K562 (cell line): ENCODE measurements at regions not wholly inside any gene's neighbourhood (a gene's known extent, or its start where the extent isn't known, plus 50 kb on each side); places are given as distances from the start of the nearest gene placed in this dataset.

Experiments
- ATAC-seq: fragments of 200-7000 bp; cut with Tn5 transposase; 3 replicates; pipeline ENCODE4 v1.9.1; 2020; ENCODE audit warnings: moderate library complexity
- BruUV-seq: library from RNA; stranded (reverse); fragments of 400-500 nt; replicated peaks from 2 replicates; lab custom pipeline; 2021; lab: Mats Ljungman, UMichigan
- CTCF ChIA-PET: fragments of 300-600 bp; formaldehyde crosslinking; extraction: SDS; loops from one replicate; lab custom pipeline; 2021; ENCODE audit warnings: low intra/inter-chr PET ratio; lab: Yijun Ruan, JAX
- POLR2A ChIA-PET: fragments of 300-600, 350-650 bp; sonication (Branson Sonifier 250); formaldehyde crosslinking; extraction: SDS; loops from one replicate; lab custom pipeline; 2021; ENCODE audit warnings: antibody characterized with exemption, inconsistent platforms; lab: Yijun Ruan, JAX
- DNase-seq, 4 experiments: peaks; one replicate each; pipeline versions ENCODE4 v3.0.0 to v3.0.0-alpha.2; 2011 to 2018; ENCODE audit warnings: low spot score in 3 of 4, mixed read lengths in 3 of 4; ENCODE audit errors: extremely low read depth in 1 of 4
- FAIRE-seq: peaks from 2 replicates; lab custom pipeline; 2011; peaks lifted over from hg19 to GRCh38; lab: Jason Lieb, UNC
- H2AFZ ChIP-seq: 2 replicates; pipeline ENCODE4 v1.6.0; 2011; ENCODE audit warnings: low read depth, low read length, control low read depth, inconsistent platforms
- H3K27ac ChIP-seq: fragments of 200-600 bp; 3 replicates; pipeline ENCODE4 v1.8.0; 2011; ENCODE audit warnings: low read depth, mild to moderate bottlenecking, control low read depth, inconsistent platforms, low read length, moderate library complexity, mixed read lengths; ENCODE audit errors: extremely low read depth
- H3K27me3 ChIP-seq, 2 experiments: fragments of 300-600 bp in 1 of 2; 2 replicates in 1 of 2; 3 replicates in 1 of 2; pipeline versions ENCODE4 v1.6.0 to v1.8.0; 2011; ENCODE audit warnings: inconsistent platforms in 2 of 2, low read length in 2 of 2, mild to moderate bottlenecking in 1 of 2, mixed read lengths in 1 of 2, moderate library complexity in 1 of 2; ENCODE audit not compliant: control insufficient read depth in 2 of 2, insufficient read depth in 2 of 2
- H3K36me3 ChIP-seq: fragments of 300-600 bp; 3 replicates; pipeline ENCODE4 v1.8.0; 2011; ENCODE audit warnings: mild to moderate bottlenecking, low read length, inconsistent platforms; ENCODE audit not compliant: control insufficient read depth, insufficient read depth
- H3K4me1 ChIP-seq, 2 experiments: fragments of 200-600 bp in 1 of 2; replicated peaks in 1 of 2; 2 replicates in 1 of 2; 3 replicates in 1 of 2; pipeline versions ENCODE4 v1.5.1 to v1.8.0; 2011; ENCODE audit warnings: inconsistent platforms in 2 of 2, low read length in 2 of 2, mild to moderate bottlenecking in 1 of 2, mixed read lengths in 1 of 2, moderate library complexity in 1 of 2; ENCODE audit not compliant: control insufficient read depth in 2 of 2, insufficient read depth in 2 of 2
- H3K4me2 ChIP-seq: 2 replicates; pipeline ENCODE4 v1.6.1; 2011; ENCODE audit warnings: low read length, control low read depth, inconsistent platforms, mixed read lengths; ENCODE audit not compliant: insufficient read depth
- H3K4me3 ChIP-seq: fragments of 200-600 bp; sonication (generic), shearing (Covaris generic); 2 replicates; pipeline ENCODE4 v1.5.1; 2016; ENCODE audit warnings: control low read depth, inconsistent platforms
- H3K79me2 ChIP-seq: fragments of 200-600 bp; 3 replicates; pipeline ENCODE4 v1.8.0; 2011; ENCODE audit warnings: low read length, inconsistent platforms; ENCODE audit not compliant: control insufficient read depth, insufficient read depth
- H3K9ac ChIP-seq, 2 experiments: 2 replicates each; pipeline versions ENCODE4 v1.6.0 to v1.6.1; 2011; ENCODE audit warnings: low read depth in 2 of 2, low read length in 2 of 2, control low read depth in 1 of 2, inconsistent platforms in 1 of 2, mild to moderate bottlenecking in 1 of 2, mixed read lengths in 1 of 2; ENCODE audit not compliant: insufficient read depth in 1 of 2
- H3K9me1 ChIP-seq: one replicate; pipeline ENCODE4 v1.6.0; 2011; ENCODE audit warnings: inconsistent platforms, mild to moderate bottlenecking, low read length, moderate library complexity; ENCODE audit not compliant: control insufficient read depth, insufficient read depth
- H3K9me3 ChIP-seq: replicated peaks from 2 replicates; pipeline ENCODE4 v1.5.1; 2011; ENCODE audit warnings: low read depth, low read length, inconsistent platforms; ENCODE audit not compliant: control insufficient read depth, insufficient read depth
- H4K20me1 ChIP-seq: replicated peaks from 2 replicates; pipeline ENCODE4 v1.6.1; 2011; ENCODE audit warnings: low read length, inconsistent platforms, mixed read lengths; ENCODE audit not compliant: control insufficient read depth, insufficient read depth
- CHAMP1 ChIP-seq: fragments of 450-650 bp; IDR thresholded peaks from 2 replicates; pipeline ENCODE4 v1.6.1; 2016; ENCODE audit warnings: mild to moderate bottlenecking
- HNRNPLL ChIP-seq: fragments of 200-400 bp; formaldehyde crosslinking; IDR thresholded peaks from 2 replicates; pipeline ENCODE4 v1.6.1; 2017; ENCODE audit warnings: low read length, low read depth, mild to moderate bottlenecking; ENCODE audit not compliant: poor library complexity, severe bottlenecking
- KLF10 ChIP-seq: fragments of 250-450 bp; sonication (Bioruptor Pico); IDR thresholded peaks from 2 replicates; pipeline ENCODE4 v1.6.1; 2021; ENCODE audit warnings: matching md5 sums
- MCM3 ChIP-seq: fragments of 450-650 bp; IDR thresholded peaks from 2 replicates; pipeline ENCODE4 v1.6.1; 2016
- PRMT5 ChIP-seq: sonication (generic); formaldehyde crosslinking; IDR thresholded peaks from 2 replicates; pipeline ENCODE4 v1.5.0; 2020; ENCODE audit warnings: missing genetic modification reagents
- RAD21 ChIP-seq, 2 experiments: fragments of 250-450 bp in 1 of 2; fragments of 450-650 bp in 1 of 2; sonication (Bioruptor Pico) in 1 of 2; formaldehyde crosslinking in 1 of 2; IDR thresholded peaks in 1 of 2; conservative IDR thresholded peaks in 1 of 2; 2 replicates each; pipeline versions ENCODE4 v1.4.0 to v1.8.0; 2020 to 2022; ENCODE audit warnings: mild to moderate bottlenecking in 2 of 2, moderate library complexity in 1 of 2
- SMARCC2 ChIP-seq: fragments of 450-650 bp; IDR thresholded peaks from 2 replicates; pipeline ENCODE4 v1.6.1; 2017; ENCODE audit warnings: antibody characterized with exemption, moderate library complexity, mild to moderate bottlenecking, low read depth
- STAG1 ChIP-seq: sonication (generic); formaldehyde crosslinking; IDR thresholded peaks from 2 replicates; pipeline ENCODE4 v1.5.0; 2020; ENCODE audit warnings: missing genetic modification reagents, borderline replicate concordance
- TAF7 ChIP-seq: fragments of 450-650 bp; IDR thresholded peaks from 2 replicates; pipeline ENCODE4 v1.6.1; 2016; ENCODE audit warnings: missing genetic modification characterization, missing compliant biosample characterization
- ZBTB12 ChIP-seq: fragments of 250-450 bp; sonication (Bioruptor Pico); IDR thresholded peaks from 2 replicates; pipeline ENCODE4 v1.4.0; 2020
- ZKSCAN8 ChIP-seq: fragments of 200-800 bp; sonication (Bioruptor generic); IDR thresholded peaks from 2 replicates; pipeline ENCODE4 v1.6.1; 2016; ENCODE audit warnings: missing genetic modification characterization, missing compliant biosample characterization
- ZNF134 ChIP-seq: fragments of 250-450 bp; sonication (Bioruptor Pico); conservative IDR thresholded peaks from 2 replicates; pipeline ENCODE4 v1.4.0; 2020
- ZNF384 ChIP-seq: IDR thresholded peaks from 2 replicates; pipeline ENCODE4 v1.6.1; 2012; ENCODE audit warnings: low read depth, low read length, improper control_type of control experiment
- WGBS: fragments of 100-300 bp; shearing (Covaris generic); methylation state at CpG from one replicate; pipeline ENCODE4 v1.1.6; 2016; ENCODE audit warnings: low coverage, mixed read lengths; ENCODE audit not compliant: insufficient coverage; ENCODE audit errors: missing lambda C conversion rate; 5-methylcytosine and 5-hydroxymethylcytosine counted together
- in situ Hi-C: fragments of 300-500 bp; cut with MboI; formaldehyde crosslinking; loops from 4 replicates; pipeline ENCODE4 v1.15.0; 2018; ENCODE audit warnings: inconsistent platforms, mixed read lengths
- intact Hi-C: fragments of 100-400 bp; cut with micrococcal nuclease; formaldehyde crosslinking; loops from 2 replicates; pipeline ENCODE4 v1.14.2; 2022
- TF ChIP-seq, protein P1 (sequence below): fragments of 450-650 bp; formaldehyde crosslinking; IDR thresholded peaks from 2 replicates; pipeline ENCODE4 v1.4.0; 2020; ENCODE audit warnings: mild to moderate bottlenecking, moderate library complexity
- TF ChIP-seq, protein P2 (sequence below), 3 experiments: IDR thresholded peaks in 2 of 3; conservative IDR thresholded peaks in 1 of 3; 2 replicates each; pipeline ENCODE4 v1.5.1; 2011 to 2012; ENCODE audit warnings: low read length in 3 of 3, mild to moderate bottlenecking in 3 of 3, control low read depth in 2 of 3, improper control_type of control experiment in 1 of 3, inconsistent platforms in 1 of 3, low read depth in 1 of 3, mixed read lengths in 1 of 3, moderate library complexity in 1 of 3; ENCODE audit not compliant: insufficient read depth in 2 of 3

DNA sequence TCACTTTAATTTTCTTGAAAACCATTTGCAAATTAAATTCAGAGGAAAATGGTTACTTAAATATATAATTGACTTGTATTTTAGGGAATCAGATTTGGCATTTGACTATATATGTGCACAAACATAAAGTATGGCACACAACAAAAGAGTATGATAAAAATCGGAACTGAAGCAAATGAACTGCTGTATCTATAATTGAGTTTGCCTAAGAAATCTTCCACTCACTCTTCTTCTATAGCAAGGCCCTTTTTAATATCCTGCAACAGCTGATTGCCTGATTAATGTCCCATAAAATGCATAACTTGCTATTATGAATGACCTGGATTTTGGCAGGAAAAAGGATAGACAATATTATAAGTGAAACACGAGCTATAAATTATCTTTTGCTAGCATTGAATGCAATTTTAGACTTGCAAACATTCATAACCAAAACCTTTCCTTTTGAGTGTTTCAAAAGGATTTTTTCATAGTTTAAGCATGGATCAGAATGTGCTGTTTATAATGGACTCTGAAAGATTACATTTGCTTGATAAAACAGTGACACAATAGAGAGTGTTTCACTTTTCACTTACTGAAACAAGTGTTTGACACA lies 2204.3 kb downstream of the MRPL39 start (continued):
- TF ChIP-seq CHAMP1 (no peak), SMARCC2 (no peak), STAG1 (CRISPR knock-in tag) (no peak)
- TF ChIP-seq, protein P1, sequence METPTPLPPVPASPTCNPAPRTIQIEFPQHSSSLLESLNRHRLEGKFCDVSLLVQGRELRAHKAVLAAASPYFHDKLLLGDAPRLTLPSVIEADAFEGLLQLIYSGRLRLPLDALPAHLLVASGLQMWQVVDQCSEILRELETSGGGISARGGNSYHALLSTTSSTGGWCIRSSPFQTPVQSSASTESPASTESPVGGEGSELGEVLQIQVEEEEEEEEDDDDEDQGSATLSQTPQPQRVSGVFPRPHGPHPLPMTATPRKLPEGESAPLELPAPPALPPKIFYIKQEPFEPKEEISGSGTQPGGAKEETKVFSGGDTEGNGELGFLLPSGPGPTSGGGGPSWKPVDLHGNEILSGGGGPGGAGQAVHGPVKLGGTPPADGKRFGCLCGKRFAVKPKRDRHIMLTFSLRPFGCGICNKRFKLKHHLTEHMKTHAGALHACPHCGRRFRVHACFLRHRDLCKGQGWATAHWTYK = no peak
- TF ChIP-seq, all 486 proteins: peak for 0

- FAIRE-seq (no peak), DNase-seq (peak in 1 of 4 experiments; percentile 3), ATAC-seq (no peak)
- POLR2A ChIA-PET = no interaction called here
- Histone ChIP-seq H2AFZ (no peak overlapping the region), H4K20me1 (no peaks in the 10 kb centered on the region), H3K4me3 (no peak overlapping the region), H3K4me1 (no peaks in the 10 kb centered on the region), H3K27me3 (no peaks in the 10 kb centered on the region), H3K4me2 (no peak overlapping the region), H3K9me1 (no peaks in the 10 kb centered on the region), H3K79me2 (no peaks in the 10 kb centered on the region), H3K9ac (no peak overlapping the region), H3K27ac (no peak overlapping the region), H3K36me3 (no peaks in the 10 kb centered on the region), H3K9me3 (no peaks in the 10 kb centered on the region)
- intact Hi-C loops (no loop called here), in situ Hi-C loops (no loop called here)
- BruUV-seq = no TSS peak
- 14% methylated on average over 2 of the region's 2 CpGs for WGBS
- no peak for TF ChIP-seq ZKSCAN8 (CRISPR knock-in tag)
- no peak for TF ChIP-seq PRMT5 (CRISPR knock-in tag)
- TF ChIP-seq ZNF134 = no peak
- no peak for TF ChIP-seq ZBTB12 (CRISPR knock-in tag)
- no peak for TF ChIP-seq KLF10
- TF ChIP-seq, protein P2, sequence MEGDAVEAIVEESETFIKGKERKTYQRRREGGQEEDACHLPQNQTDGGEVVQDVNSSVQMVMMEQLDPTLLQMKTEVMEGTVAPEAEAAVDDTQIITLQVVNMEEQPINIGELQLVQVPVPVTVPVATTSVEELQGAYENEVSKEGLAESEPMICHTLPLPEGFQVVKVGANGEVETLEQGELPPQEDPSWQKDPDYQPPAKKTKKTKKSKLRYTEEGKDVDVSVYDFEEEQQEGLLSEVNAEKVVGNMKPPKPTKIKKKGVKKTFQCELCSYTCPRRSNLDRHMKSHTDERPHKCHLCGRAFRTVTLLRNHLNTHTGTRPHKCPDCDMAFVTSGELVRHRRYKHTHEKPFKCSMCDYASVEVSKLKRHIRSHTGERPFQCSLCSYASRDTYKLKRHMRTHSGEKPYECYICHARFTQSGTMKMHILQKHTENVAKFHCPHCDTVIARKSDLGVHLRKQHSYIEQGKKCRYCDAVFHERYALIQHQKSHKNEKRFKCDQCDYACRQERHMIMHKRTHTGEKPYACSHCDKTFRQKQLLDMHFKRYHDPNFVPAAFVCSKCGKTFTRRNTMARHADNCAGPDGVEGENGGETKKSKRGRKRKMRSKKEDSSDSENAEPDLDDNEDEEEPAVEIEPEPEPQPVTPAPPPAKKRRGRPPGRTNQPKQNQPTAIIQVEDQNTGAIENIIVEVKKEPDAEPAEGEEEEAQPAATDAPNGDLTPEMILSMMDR (IDR thresholded peaks at IDR 0.05 in 2 of 3, conservative IDR thresholded peaks at IDR 0.05 in 1 of 3; ENCODE audit: insufficient read depth in 2 of 3, low read depth in 1 of 3, low read length in 3 of 3) = peak in 1 of 3 experiments; percentile 14; a peak in 1 of 6 replicates
- TF ChIP-seq RAD21 (CRISPR knock-in tag; conservative IDR thresholded peaks at IDR 0.05 in 1 of 2, IDR thresholded peaks at IDR 0.05 in 1 of 2) = 0 out of 4 replicates have a peak, but pooled peaks of 1 of the 2 experiments have one; percentile 11
- no peak for TF ChIP-seq ZNF384
- no peak for TF ChIP-seq TAF7 (tag)
- no peak for TF ChIP-seq MCM3
- no peak for TF ChIP-seq HNRNPLL
- CTCF ChIA-PET = no interaction called here
These were observed 2206.0 kb downstream of the MRPL39 start for GRCh38 chr21:23401278-23401677.
